Fibroblast of skin of left biceps (primary cell): ENCODE measurements at regions not wholly inside any gene's neighbourhood (a gene's known extent, or its start where the extent isn't known, plus 50 kb on each side); places are given as distances from the start of the nearest gene placed in this dataset.

Experiments
- DNase-seq, 2 experiments: peaks; one replicate each; pipeline ENCODE4 v3.0.0-alpha.2; 2013; ENCODE audit warnings: low read depth in 2 of 2

DNA sequence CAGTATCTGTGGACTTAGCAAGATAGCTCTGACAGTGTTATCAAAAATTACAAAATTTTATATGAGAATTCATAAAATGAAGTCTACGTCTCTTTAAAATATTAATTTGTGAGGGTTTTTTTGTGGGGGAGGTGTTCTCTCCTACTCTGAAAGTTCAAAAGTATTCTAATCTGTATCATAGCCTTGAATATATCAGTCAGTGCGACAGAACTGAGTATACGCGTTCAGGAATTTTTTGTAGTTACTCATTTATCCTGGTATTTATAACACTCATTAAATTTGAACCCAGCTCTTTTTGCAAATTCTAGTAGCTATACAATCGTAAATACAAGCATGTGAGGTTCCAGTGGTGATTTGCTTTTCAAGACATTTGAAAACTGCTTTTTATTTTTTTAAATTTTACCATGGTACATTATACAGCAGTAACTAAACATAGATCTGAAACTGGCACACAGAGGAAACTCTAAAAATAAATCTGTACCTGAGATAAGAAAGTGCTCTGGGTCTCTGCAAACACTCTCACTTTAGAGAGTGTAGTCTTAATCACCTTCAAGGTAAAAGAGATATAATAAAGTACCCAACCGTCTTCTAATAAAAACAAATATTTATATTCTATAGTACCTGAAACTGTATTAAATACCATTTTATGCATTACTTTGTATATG is 178.4 kb upstream of the ADAMTS5 start:
- no peak for DNase-seq

DNA sequence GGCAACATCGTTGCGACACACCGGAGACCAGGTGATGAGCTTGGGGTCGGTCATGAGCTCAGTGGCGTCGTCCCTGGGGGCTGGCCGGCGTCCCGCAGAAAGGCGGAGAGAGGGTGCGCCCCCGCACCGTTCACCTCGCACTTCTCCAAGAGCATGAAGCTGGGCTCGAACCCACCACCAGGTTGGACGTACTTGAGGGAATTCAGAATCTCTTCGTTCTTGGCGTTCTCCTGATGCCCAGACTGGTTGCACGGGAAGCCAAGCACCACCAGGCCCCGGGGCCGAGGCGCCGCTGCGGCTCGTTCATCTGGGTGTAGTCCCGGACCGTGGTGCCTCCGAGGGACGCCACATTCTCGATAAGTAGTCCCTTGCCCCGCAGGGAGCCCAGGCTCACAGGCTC is 176.6 kb upstream of the ADAMTS5 start:
- DNase-seq, result no peak

DNA sequence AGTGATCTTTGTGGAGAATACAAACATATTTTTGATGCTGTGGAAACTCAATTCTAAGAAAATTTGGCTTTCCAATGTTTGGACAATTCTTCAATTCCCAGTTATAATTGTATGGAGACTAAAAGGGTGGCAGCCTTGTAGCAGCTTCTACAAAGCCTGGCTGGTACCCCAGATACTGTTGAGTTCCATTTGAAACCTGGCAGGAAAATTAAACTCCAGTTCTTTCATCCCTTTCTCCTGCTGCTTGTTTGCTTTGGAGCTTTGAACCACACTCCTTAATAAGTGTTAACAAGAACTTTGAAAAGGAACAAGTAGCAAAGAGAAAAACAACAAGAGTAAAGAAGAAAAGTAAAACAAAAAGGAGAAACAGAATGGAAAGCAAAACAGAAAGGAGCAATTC is 172.6 kb upstream of the ADAMTS5 start:
- no peak for DNase-seq

DNA sequence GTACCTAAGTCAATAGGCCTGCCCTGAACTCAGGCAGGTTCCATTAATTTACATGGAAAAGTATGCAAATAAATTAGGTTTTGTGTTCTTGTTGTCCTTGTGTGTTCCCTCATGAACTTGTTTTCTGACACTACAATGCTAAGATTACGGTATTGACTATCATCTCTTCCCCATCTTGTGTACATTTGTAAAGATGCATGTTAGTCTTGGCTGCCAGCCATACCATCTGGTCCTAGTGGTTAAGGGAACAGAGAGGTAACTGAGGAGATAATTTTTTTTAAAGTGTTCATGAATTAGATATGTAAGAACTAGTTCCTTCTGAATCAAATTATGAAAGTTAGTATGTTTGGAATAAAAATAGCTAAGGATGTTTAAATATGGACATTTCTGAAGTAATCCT is 167.6 kb upstream of the ADAMTS5 start:
- no peak for DNase-seq

DNA sequence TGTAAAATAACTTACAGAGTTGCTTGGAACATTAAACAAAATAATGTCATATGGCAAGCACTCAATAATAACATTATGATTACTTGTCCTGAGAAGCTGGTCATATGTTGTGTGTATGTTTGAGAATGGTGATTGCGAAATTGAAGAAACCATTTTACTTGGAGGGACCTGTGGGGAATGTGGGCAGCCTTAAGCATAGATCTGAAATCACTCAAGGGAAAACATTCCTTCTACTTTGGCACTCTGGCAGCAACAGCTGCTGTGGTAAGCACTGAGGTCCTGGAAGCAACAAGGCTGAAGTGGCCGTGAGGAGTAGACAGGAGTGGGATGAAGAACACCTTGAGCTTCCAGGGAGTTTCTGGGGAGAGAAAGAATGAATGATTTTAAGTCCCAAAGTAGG is 165.4 kb upstream of the ADAMTS5 start:
- peak; percentile 32 to 47 for DNase-seq

DNA sequence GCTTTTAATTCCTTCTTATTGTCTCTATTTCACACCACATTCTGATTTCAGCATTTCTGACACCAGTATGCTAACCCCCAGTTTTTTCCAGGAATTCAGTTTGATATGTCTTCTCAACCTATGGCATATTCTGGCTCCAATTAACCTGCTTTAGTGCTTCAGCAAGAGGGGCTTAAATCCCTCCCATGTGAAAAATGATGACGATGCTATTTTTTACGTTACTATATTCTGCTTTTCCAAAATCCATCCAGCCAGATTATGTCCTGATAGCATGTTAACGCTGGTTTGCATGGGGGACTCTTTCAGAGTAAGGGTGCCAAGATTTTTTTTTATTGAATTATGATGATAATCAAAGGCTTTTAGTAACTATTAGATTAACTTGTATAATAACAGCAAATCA is 163.3 kb upstream of the ADAMTS5 start:
- no peak for DNase-seq

DNA sequence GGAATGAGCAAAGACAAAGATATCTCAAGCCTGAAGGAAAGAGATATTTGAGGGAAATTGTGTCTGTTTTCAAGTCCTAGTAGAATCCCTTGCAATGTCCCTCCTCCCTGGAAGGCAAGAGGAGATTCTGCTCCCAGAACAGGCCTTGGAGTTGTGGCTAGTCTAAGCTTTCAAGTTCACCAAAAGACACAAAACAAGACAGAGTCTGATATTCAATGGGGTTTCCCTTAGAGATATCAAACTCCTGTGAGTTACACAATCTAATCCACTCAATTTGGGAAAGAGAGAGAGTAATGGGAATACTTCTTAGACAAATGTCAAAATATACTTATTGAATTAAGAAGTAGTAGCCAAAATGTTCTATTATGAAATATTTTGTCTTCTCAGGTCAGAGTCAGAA is 162.8 kb upstream of the ADAMTS5 start:
- no peak for DNase-seq

DNA sequence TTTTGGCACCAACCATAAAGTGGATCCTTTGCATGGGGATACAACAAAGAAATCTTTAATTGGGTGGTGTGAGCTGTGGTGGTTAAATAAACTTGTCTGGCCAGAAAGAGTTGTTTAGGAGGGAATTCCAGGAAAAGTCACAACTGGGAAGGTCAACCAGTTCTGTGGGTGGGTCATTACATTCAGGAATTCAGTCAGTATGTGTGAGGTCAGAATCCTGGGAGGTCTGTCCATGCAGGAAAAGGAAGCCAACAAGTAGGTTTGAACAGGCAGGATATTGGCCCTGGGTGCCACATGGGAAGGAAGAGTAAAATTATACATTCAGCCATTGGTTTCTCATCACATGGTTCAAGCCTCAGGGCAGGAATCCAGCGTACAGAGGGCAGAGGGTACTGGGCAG is 162.3 kb upstream of the ADAMTS5 start:
- no peak for DNase-seq

DNA sequence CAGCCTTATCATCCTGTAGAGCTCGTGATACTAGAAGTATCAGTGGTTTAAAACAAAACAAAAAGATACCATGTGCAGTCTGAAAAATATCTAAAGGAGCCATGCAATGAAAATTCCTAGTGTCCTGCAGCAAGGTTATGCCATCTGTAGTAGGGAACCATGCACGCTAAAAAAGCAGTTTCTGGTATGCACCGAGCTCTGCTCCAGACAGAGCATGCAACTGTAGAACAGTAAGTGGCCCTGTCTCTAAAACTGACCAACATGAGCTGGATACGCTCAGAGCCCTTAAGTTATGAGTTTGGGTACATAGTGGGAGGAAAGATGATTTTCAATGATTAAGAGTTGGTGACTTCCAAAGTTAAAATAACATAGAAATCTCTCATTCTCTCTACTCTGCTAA is 159.3 kb upstream of the ADAMTS5 start:
- DNase-seq, result no peak

DNA sequence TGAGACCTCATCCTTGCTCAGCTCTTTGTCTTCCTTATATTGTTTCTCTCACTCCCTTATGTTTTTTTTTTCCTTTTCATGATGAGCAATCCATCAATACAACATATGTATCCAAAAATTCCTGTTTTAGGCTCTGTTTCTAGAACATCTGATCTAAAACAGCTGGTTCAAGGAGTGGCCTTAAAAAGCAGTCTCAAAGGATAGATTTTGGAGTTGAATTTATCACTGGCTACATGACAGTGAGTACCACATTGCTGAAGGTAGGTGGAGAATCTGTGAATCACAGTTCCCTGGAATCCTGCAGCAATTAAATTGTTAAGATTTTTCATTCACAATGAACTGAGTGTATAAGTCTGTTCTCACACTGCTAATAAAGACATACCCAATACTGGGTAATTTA is 155.8 kb upstream of the ADAMTS5 start:
- no peak for DNase-seq

DNA sequence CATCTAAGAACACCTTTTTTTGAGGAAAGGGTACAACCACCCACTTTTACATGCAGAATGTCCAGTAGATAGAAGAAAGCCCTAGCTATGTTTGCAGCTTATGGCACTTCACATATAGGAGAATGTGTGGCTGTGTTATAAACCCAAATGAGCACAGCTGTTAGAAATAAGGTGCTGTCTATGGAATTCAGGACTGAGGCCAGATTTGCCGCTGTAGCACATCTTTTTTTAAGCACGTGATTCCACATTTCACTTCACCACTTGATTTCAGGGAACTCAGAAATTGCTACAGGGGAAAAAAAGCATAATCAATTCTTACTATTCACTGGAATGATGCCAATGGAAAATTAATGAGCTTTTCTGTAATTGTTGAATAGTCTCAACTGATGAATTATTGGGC is 147.2 kb upstream of the ADAMTS5 start:
- no peak for DNase-seq

DNA sequence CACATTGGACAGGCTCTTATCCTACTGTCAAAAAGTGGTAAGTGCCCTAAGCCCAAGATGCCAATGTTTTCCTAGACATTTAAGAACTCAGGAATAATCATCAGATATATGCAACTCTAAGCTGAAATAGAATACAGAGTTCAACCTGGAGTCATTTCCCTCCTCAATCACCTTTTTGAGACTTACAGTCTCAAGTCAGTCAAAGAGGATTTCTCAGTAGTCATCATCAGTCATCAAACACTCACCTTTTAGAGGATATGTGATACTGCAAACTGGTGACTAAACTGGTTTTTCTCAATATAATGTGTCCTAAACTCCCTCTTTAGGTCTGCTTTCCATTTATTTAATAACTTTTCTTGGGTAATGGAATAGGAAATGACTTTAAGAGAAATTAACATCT is 145.3 kb upstream of the ADAMTS5 start:
- no peak for DNase-seq

DNA sequence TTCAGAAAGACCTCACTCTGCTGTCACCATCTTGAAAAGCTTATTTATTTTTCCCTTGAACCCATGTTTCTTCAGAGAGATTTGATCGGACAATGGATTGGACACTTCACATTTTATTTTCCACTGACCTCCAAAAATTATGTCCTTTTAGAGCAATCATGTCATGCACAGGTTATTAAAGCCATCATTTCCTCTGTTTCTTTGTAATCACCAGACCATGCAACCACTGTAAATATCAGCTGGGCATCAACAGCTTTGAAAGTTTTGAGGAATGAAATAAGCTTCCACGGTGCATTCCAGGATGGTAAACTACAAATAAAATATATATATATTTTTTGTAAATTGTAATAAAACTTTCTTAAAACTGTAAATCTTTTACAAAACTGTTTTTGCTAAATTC is 144.1 kb upstream of the ADAMTS5 start:
- no peak for DNase-seq

DNA sequence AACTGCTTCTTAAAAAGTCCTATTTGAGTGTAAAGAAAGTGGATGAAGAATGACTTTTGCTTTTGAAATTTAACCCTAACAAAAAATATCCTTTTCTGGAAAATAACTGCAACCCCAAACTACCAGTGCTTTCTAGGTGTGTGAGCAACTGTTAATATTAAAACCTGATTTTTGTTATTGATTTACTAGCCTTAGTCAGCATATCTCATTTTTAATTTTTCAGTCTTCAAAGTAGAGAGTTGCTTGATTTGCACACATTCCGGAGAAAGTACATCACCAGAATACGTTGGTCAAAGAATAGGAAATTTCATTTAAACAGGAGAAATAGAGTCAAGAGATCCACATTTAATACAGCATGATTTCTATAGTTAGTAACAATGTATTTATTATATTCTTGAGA is 141.8 kb upstream of the ADAMTS5 start:
- DNase-seq, result no peak

DNA sequence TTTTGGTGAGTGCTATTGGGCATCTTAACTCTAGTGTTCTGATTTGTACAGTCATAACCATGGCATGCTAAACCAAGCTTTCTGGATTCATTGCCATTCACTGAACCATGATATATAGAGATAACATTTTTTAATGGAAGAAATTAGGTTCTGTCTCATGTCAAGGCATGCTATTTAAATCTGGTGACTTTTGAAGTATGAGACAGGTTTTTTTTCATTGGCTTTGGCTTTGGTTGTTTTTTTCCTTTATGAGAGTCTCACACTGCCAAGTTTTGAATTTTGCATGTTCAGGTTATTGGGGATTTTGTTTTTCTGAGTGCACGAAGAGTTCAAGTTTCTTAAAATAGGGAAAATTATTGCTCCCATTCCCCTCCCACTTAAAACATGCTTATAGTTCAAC is 141.3 kb upstream of the ADAMTS5 start:
- no peak for DNase-seq

DNA sequence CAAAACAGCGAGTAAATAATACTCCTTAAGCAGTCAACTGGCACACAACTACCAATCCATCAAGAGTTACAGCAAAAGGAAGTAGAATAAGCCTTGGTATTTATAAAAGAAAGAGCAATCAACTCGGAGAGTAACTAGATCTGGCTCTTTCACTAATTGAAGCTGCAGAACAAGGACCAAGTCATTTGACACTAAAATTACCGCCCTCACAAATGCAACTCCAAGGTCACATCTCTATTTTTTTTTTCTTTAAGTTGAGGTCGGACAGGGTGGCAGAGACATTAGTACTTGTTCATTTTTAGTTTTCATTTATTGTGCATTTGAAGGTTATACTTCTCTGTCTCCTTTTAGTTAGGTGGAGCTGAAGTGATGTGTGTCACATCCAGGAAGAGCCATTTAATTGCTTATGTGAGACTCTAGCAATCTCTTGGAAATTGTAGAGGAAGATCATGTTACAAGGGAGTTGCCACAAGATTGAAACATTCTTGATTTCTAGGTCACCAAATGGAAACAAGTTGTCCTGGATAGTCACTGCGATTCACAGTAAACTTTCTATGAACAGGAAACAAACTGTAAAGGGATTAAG is 138.1 kb upstream of the ADAMTS5 start:
- DNase-seq, result no peak

DNA sequence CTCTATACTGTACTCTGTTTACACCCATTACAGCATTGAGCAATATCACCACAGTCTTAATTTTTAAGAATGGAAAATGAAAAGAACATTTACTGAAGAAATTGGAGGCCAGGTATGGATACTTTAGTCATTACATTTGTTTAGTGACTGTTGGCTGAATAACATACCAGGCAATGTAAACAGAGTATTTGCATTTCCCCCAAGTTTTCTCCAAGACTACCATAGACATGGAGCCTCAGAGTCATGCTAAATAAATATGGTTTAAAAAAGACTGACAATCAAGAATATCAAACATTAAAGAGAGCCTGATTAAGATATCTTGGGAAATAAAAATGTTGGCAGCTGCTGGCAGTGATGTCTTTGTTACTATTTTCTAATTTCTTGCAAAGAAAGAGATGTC is 136.9 kb upstream of the ADAMTS5 start:
- DNase-seq, result no peak

DNA sequence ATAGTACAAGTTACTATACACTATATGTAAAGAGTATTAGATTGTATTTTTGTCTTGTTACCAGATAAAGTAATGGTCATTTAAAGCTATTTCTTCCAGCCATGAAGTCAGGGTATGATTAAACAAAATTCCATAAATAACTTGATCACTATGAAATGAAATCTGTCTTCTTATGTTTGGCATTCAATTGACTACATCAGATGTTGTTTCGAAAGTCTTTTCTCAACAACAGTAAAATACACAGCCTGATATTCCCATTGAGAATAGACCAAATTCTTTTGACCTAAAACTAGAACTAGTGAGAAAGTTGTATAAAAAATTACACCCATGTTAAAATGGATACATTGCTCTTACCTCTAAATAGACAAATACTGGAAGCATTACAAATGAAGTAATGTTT is 134.6 kb upstream of the ADAMTS5 start:
- peak in 1 of 2 experiments; percentile 28 for DNase-seq

DNA sequence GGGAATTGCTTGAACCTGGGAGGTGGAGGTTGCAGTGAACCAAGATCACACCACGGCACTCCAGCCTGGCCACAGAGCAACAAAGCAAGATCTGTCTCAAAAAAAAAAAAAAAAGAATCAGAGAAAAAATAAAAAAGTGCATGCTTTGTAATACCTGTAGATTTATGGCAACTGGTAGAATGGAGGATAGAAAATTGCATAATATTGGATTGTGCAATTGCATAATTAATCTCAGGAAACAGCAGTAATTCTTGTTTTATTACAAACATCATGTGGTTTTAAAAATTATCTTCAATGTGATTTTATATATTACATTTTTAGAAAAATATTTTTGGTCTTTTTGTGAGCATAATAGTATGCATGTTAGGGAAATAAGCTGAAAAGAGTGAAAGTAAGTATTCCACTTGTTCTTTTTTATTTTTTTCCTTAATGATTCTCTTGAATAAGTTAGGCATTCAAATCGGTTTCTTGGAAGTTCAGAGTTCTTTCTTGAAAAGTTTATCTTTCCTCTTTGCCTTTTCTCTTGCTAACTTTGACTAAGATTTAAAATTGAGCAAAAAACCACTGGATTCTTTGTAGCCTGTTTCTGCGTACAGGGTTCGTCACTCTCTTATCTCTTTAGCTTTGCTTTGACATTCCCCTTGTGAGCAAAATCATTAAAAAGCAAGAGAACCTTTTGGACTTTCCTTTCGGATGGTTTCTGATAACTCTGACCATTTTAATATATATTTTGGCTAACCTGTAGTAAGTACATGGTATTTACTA is 127.5 kb upstream of the ADAMTS5 start:
- DNase-seq, result peak in 1 of 2 experiments; percentile 32

DNA sequence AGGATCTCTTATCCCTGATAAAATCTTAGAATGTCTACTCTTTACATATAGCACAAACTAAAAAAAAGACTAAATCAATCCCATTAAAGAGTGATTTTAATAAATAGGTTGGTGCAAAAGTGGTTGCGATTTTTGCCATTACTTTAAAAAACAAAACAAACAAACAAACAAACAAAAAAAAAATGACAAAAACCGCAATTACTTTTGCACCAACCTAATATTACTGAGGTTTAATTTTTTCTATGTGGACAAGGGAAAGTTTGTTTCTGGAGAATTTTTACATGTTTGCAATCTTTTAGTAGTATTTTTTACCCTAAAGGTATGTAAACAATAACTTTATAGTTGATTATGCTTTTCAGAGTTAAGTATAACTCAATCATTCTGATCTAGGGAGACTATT is 119.7 kb upstream of the ADAMTS5 start:
- no peak for DNase-seq

DNA sequence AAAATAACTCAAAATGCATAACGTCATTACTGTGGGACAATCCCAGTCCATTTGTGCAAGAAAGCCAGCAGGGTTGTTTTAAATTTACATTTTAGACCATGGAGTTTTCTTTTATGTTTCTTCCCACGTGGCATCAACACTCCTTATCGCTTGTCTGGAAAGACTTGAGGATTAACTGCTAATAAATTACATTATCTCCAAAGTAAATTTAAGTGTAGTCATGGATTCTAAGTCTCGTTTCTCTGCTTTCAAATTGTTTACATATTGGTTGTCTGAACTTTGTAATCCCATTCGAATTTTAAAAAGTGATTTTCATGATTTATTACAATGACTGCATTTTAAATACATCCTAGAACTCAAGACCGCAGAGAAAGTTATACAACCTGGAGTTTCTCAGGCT is 119.3 kb upstream of the ADAMTS5 start:
- DNase-seq, result no peak

DNA sequence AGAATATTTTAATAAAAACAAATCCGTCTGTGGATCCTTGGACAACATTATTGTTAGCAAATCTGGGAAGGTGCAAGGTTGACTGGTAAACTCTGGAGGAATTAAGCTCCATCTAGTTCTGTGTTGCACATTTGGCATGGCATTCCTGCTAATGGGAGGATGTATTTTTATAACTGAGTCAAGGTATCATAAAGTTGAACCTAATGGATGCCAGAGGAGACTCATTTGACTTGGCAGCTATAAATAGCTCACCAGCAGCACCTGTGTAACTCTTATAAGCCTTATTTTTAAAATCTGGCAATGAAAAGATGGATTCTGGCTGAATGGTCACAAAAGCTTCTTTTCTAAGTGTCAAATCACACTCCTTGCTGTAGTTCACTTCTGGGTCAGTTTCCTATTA is 118.5 kb upstream of the ADAMTS5 start:
- DNase-seq, result no peak

DNA sequence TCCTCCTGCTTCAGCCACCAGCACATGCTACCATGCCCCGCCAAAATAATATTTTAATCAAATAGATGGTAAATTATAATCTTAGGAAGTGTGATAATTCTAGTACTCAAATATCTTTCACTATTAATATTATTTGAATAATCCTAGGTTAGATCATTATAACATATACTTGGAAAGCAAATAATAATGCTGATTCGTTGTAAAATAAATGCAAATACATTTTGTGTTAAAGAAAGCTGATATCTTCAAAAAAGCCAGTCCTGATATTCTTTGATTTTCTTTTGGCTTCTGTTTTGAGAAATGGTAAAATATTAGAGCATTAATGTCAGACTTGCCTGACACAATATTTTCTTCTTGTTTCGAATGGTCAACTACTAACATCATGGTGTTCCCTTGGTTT is 116.3 kb upstream of the ADAMTS5 start:
- no peak for DNase-seq
